H1 (cell line): ENCODE measurements at regions not wholly inside any gene's neighbourhood (a gene's known extent, or its start where the extent isn't known, plus 50 kb on each side); places are given as distances from the start of the nearest gene placed in this dataset.

Experiments
- CTCF ChIA-PET: fragments of 300-600 bp; sonication (Branson Sonifier 250); formaldehyde crosslinking; loops from one replicate; lab custom pipeline; 2021; ENCODE audit not compliant: partially characterized antibody; lab: Charles Lee
- POLR2A ChIA-PET: fragments of 300-600 bp; sonication (Branson Sonifier 250); formaldehyde crosslinking; loops from one replicate; lab custom pipeline; 2021; ENCODE audit warnings: inconsistent platforms; ENCODE audit not compliant: partially characterized antibody; lab: Charles Lee
- DNase-seq, 2 experiments: peaks; one replicate each; pipeline versions ENCODE4 v3.0.0 to v3.0.0-alpha.2; 2010 to 2022; ENCODE audit warnings: low spot score in 2 of 2, low read depth in 1 of 2, mixed read lengths in 1 of 2
- FAIRE-seq: peaks from 2 replicates; lab custom pipeline; 2011; peaks lifted over from hg19 to GRCh38; lab: Jason Lieb, UNC
- H2AFZ ChIP-seq: 2 replicates; pipeline ENCODE4 v1.8.1; 2012; ENCODE audit warnings: low read length, inconsistent platforms
- H2AK5ac ChIP-seq: 2 replicates; pipeline ENCODE4 v1.6.1; 2013; ENCODE audit warnings: low read depth, low read length
- H2BK120ac ChIP-seq: replicated peaks from 2 replicates; pipeline ENCODE3; 2013; ENCODE audit warnings: low read depth, low read length, inconsistent platforms
- H2BK12ac ChIP-seq: 2 replicates; pipeline ENCODE4 v1.6.1; 2013; ENCODE audit warnings: low read depth, low read length
- H2BK15ac ChIP-seq: 2 replicates; pipeline ENCODE4 v1.6.1; 2013; ENCODE audit warnings: low read length
- H2BK20ac ChIP-seq: 2 replicates; pipeline ENCODE4 v1.6.1; 2013; ENCODE audit warnings: low read length
- H2BK5ac ChIP-seq: 2 replicates; pipeline ENCODE4 v1.6.1; 2013; ENCODE audit warnings: low read depth, low read length
- H3K14ac ChIP-seq: 2 replicates; pipeline ENCODE4 v1.6.1; 2013; ENCODE audit warnings: inconsistent platforms; ENCODE audit not compliant: insufficient read length
- H3K18ac ChIP-seq: 2 replicates; pipeline ENCODE4 v1.6.1; 2013; ENCODE audit warnings: low read length; ENCODE audit errors: extremely low read depth
- H3K23ac ChIP-seq: 2 replicates; pipeline ENCODE4 v1.6.1; 2013; ENCODE audit warnings: inconsistent platforms; ENCODE audit not compliant: insufficient read length
- H3K23me2 ChIP-seq: 2 replicates; pipeline ENCODE4 v1.6.1; 2013; ENCODE audit warnings: low read depth, low read length
- H3K27ac ChIP-seq: 2 replicates; pipeline ENCODE4 v1.6.1; 2011; ENCODE audit warnings: low read depth, low read length, inconsistent platforms
- H3K27me3 ChIP-seq, 4 experiments: replicated peaks in 1 of 4; 1 replicate in 1 of 4; 2 replicates in 3 of 4; pipeline versions ENCODE4 v1.6.1 to v1.8.1; 2011 to 2013; ENCODE audit warnings: low read length in 3 of 4, mild to moderate bottlenecking in 3 of 4, inconsistent platforms in 2 of 4, mixed read lengths in 2 of 4, moderate library complexity in 1 of 4; ENCODE audit not compliant: control insufficient read depth in 3 of 4, insufficient read depth in 3 of 4; ENCODE audit errors: extremely low read depth in 1 of 4
- H3K36me3 ChIP-seq, 4 experiments: 2 replicates each; pipeline versions ENCODE4 v1.6.1 to v1.8.1; 2011 to 2013; ENCODE audit warnings: mild to moderate bottlenecking in 4 of 4, low read length in 3 of 4, moderate library complexity in 2 of 4, control low read depth in 1 of 4, inconsistent platforms in 1 of 4; ENCODE audit not compliant: insufficient read depth in 4 of 4, control insufficient read depth in 2 of 4
- H3K4ac ChIP-seq: replicated peaks from 2 replicates; pipeline ENCODE3; 2013; ENCODE audit warnings: low read length, low read depth, mixed read lengths, inconsistent platforms; ENCODE audit not compliant: insufficient read length
- H3K4me1 ChIP-seq, 4 experiments: replicated peaks in 1 of 4; 1 replicate in 1 of 4; 2 replicates in 3 of 4; pipeline versions ENCODE4 v1.6.1 to v1.8.1; 2011 to 2013; ENCODE audit warnings: low read length in 3 of 4, inconsistent platforms in 2 of 4, mixed read lengths in 1 of 4; ENCODE audit not compliant: insufficient read depth in 4 of 4, control insufficient read depth in 3 of 4
- H3K4me2 ChIP-seq, 2 experiments: 2 replicates each; pipeline versions ENCODE4 v1.6.1 to v1.8.1; 2011 to 2013; ENCODE audit warnings: low read depth in 2 of 2, low read length in 2 of 2, control low read depth in 1 of 2, inconsistent platforms in 1 of 2, mild to moderate bottlenecking in 1 of 2; ENCODE audit not compliant: insufficient read depth in 1 of 2
- H3K4me3 ChIP-seq, 4 experiments: fragments of 200-600, 300-600 bp in 1 of 4; sonication (generic), shearing (Covaris generic), sonication (Bioruptor Twin) in 1 of 4; 2 replicates each; pipeline versions ENCODE4 v1.5.1 to v1.8.1; 2011 to 2016; ENCODE audit warnings: low read length in 4 of 4, low read depth in 3 of 4, control low read depth in 2 of 4, inconsistent platforms in 2 of 4, mild to moderate bottlenecking in 2 of 4, mixed read lengths in 1 of 4, moderate library complexity in 1 of 4; ENCODE audit not compliant: insufficient read depth in 2 of 4; ENCODE audit errors: extremely low read depth in 1 of 4
- H3K56ac ChIP-seq: replicated peaks from 2 replicates; pipeline ENCODE3; 2013; ENCODE audit warnings: low read depth, mild to moderate bottlenecking, mixed read lengths, low read length, inconsistent platforms; ENCODE audit not compliant: insufficient read length
- H3K79me1 ChIP-seq: 2 replicates; pipeline ENCODE4 v1.6.1; 2013; ENCODE audit warnings: low read depth, low read length, control low read depth
- H3K79me2 ChIP-seq, 2 experiments: 2 replicates each; pipeline versions ENCODE4 v1.6.1 to v1.8.1; 2012 to 2013; ENCODE audit warnings: low read length in 2 of 2, mild to moderate bottlenecking in 2 of 2, inconsistent platforms in 1 of 2; ENCODE audit not compliant: insufficient read depth in 2 of 2, control insufficient read depth in 1 of 2
- H3K9ac ChIP-seq, 4 experiments: replicated peaks in 1 of 4; 1 replicate in 1 of 4; 2 replicates in 3 of 4; pipeline versions ENCODE4 v1.6.1 to v1.8.1; 2011 to 2013; ENCODE audit warnings: low read depth in 3 of 4, low read length in 3 of 4, control low read depth in 2 of 4, mild to moderate bottlenecking in 2 of 4, moderate library complexity in 2 of 4, inconsistent platforms in 1 of 4; ENCODE audit errors: extremely low read depth in 1 of 4
- H3K9me3 ChIP-seq, 2 experiments: 2 replicates each; pipeline versions ENCODE4 v1.6.1 to v1.8.1; 2012 to 2013; ENCODE audit warnings: mild to moderate bottlenecking in 2 of 2, moderate library complexity in 2 of 2, control low read depth in 1 of 2, inconsistent platforms in 1 of 2, low read depth in 1 of 2, low read length in 1 of 2, mixed read lengths in 1 of 2; ENCODE audit not compliant: insufficient read depth in 2 of 2
- H4K20me1 ChIP-seq, 2 experiments: replicated peaks in 1 of 2; 2 replicates each; pipeline versions ENCODE3 to v1.8.1; 2011 to 2013; ENCODE audit warnings: inconsistent platforms in 2 of 2, low read length in 2 of 2, mild to moderate bottlenecking in 1 of 2; ENCODE audit not compliant: insufficient read depth in 2 of 2, control insufficient read depth in 1 of 2
- H4K5ac ChIP-seq: 2 replicates; pipeline ENCODE4 v1.6.1; 2013; ENCODE audit warnings: low read length, low read depth, mixed read lengths, inconsistent platforms; ENCODE audit not compliant: insufficient read length
- H4K8ac ChIP-seq: 2 replicates; pipeline ENCODE4 v1.8.0; 2013; ENCODE audit warnings: mild to moderate bottlenecking, moderate library complexity, low read length, inconsistent platforms; ENCODE audit not compliant: insufficient read depth; ENCODE audit errors: extremely low read depth
- H4K91ac ChIP-seq: replicated peaks from 2 replicates; pipeline ENCODE3; 2013; ENCODE audit warnings: low read length, mixed read lengths, inconsistent platforms; ENCODE audit not compliant: insufficient read length
- BCL11A ChIP-seq, 2 experiments: IDR thresholded peaks; one replicate each; pipeline ENCODE4 v1.6.1; 2011; ENCODE audit warnings: low read depth in 2 of 2, low read length in 2 of 2, mild to moderate bottlenecking in 2 of 2
- RBBP5 ChIP-seq: IDR thresholded peaks from 2 replicates; pipeline ENCODE4 v1.7.1; 2012; ENCODE audit warnings: low read depth, mild to moderate bottlenecking, inconsistent platforms, low read length, moderate library complexity, borderline replicate concordance
- WGBS, 2 experiments: shearing (Covaris generic) in 1 of 2; methylation state at CpG; one replicate each; pipeline versions ENCODE4 v1.1.6 to v1.1.7; 2013 to 2015; ENCODE audit warnings: low lambda C conversion rate in 2 of 2, mixed read lengths in 2 of 2, inconsistent platforms in 1 of 2, low coverage in 1 of 2, missing lambda C conversion rate in 1 of 2; ENCODE audit not compliant: insufficient replicate concordance in 2 of 2, insufficient coverage in 1 of 2, insufficient read length in 1 of 2; ENCODE audit errors: extremely low coverage in 1 of 2, missing lambda C conversion rate in 1 of 2; 5-methylcytosine and 5-hydroxymethylcytosine counted together

DNA sequence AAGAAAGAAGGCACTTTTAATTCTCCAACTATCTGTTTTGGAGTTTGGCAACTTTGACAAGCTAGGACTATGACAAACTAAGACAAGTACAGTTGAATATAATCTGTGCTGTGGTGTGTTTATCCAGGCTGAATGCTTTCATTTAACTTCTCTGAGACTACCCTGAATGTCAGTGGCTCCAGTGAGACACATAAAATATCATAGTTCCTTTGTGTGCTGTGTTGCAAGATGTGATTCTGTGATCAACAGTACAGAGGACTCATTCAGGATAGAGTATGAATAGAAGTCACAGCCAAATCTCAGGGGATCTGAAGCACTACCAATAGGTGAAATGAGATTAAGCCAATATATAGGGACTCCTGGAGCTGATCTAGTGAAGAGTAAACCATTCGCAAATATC is 876.9 kb upstream of the FBXO33 start:
- H2BK12ac ChIP-seq = no peak overlapping the region
- 100% methylated on average over 1 of the region's 1 CpG; no CpG with 5 or more reads in 1 of the 2 experiments for WGBS, 2 experiments
- no peak for FAIRE-seq

More for the DNA sequence above, 876.9 kb upstream of the FBXO33 start:
- H3K4ac ChIP-seq = no peak overlapping the region
- no peaks in the 10 kb centered on the region for H3K36me3 ChIP-seq
- no peak overlapping the region for H2BK20ac ChIP-seq
- no peak overlapping the region for H3K9ac ChIP-seq
- no peaks in the 10 kb centered on the region for H3K79me2 ChIP-seq
- H3K4me1 ChIP-seq = peaks cover 0 to 2% (median 0%) of the 10 kb centered on the region in 4 experiments; a peak in 1 of 7 replicates
- no peak for DNase-seq
- TF ChIP-seq BCL11A (IDR thresholded peaks at IDR 0.05; ENCODE audit: low read depth in 2 of 2, low read length in 2 of 2) (no peak), RBBP5 (no peak)
- TF ChIP-seq, all 59 proteins: peak for 0
- no peak overlapping the region for H4K8ac ChIP-seq
- no peak overlapping the region for H3K4me3 ChIP-seq
- H3K56ac ChIP-seq = no peak overlapping the region
- H3K23ac ChIP-seq = no peak overlapping the region
- no peaks in the 10 kb centered on the region for H3K79me1 ChIP-seq
- no peak overlapping the region for H3K14ac ChIP-seq
- CTCF ChIA-PET = no interaction called here
- no peak overlapping the region for H3K4me2 ChIP-seq
- H2AFZ ChIP-seq = no peak overlapping the region
- H3K18ac ChIP-seq = no peak overlapping the region
- H4K91ac ChIP-seq = no peak overlapping the region
- H4K20me1 ChIP-seq = no peaks in the 10 kb centered on the region
- H2AK5ac ChIP-seq = no peak overlapping the region
- no peak overlapping the region for H2BK5ac ChIP-seq
- H3K9me3 ChIP-seq = no peaks in the 10 kb centered on the region
- H3K27ac ChIP-seq = no peak overlapping the region
- H3K23me2 ChIP-seq = no peaks in the 10 kb centered on the region
- no peak overlapping the region for H4K5ac ChIP-seq
- H3K27me3 ChIP-seq = no peaks in the 10 kb centered on the region
- H2BK120ac ChIP-seq = no peak overlapping the region
- POLR2A ChIA-PET = no interaction called here
- H2BK15ac ChIP-seq = no peak overlapping the region
